Esophagus muscularis mucosa (tissue), 2 donors: ENCODE measurements at regions not wholly inside any gene's neighbourhood (a gene's known extent, or its start where the extent isn't known, plus 50 kb on each side); places are given as distances from the start of the nearest gene placed in this dataset.

Experiments
- EP300 ChIP-seq: sonication (generic); formaldehyde crosslinking; IDR thresholded peaks from one replicate; pipeline ENCODE4 v1.6.1; 2017; ENCODE audit warnings: antibody characterized with exemption
- POLR2A ChIP-seq: fragments of 450-650 bp; IDR thresholded peaks from one replicate; pipeline ENCODE4 v1.6.1; 2017; ENCODE audit warnings: antibody characterized with exemption, moderate library complexity, mild to moderate bottlenecking, low read depth

DNA sequence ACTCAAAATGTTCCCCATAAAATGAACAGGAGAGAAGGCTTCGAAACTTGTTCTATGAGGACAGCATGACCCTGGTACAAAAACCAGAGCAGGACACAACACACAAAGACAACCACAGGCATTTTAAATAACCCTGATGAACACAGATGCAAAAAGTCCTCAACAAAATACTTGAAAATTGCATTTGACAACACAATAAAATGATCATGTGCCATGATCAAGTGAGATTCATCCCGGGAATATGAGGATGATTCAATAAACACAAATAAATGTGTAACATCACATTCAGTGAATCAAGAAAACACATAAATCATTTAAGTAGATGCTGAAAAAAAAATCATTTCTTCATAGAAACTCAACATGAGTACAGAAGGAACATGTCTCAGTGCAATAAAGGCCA is 208.4 kb upstream of the WSB1 start:
- no peak for TF ChIP-seq POLR2A
- no peak for TF ChIP-seq EP300
